ENCODE measurements at regions not wholly inside any gene's neighbourhood (a gene's known extent, or its start where the extent isn't known, plus 50 kb on each side); places are given as distances from the start of the nearest gene placed in this dataset.

DNA sequence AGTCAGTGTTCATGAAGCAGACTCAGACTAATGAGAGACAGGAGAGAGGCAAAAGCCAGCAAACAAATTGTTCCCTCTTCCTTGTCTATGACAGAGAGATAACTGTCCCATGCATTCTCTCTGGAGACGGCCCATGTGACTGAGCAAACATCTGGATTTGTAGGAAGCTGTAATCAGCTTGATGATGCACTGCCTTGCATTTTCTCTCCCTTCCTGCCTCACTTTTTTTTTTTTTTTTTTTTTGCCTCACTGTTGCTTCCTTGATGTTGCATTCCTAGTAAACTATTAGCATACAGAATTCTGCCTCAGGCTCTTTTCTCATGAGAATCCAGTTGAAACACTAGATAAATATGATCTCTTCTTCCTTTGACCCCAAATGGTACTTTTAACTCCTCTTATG lies 134.5 kb downstream of the HHIPL2 start:
- Histone ChIP-seq H3K79me2 (ENCODE audit: insufficient read depth) (no peaks in the 10 kb centered on the region), H3K9ac (no peak overlapping the region), H3K27me3 (ENCODE audit: insufficient read depth) (no peaks in the 10 kb centered on the region), H4K20me1 (ENCODE audit: insufficient read depth) (no peaks in the 10 kb centered on the region), H3K4me3 (ENCODE audit: low read depth in 2 of 2, low read length in 1 of 2) (no peak overlapping the region), H2AFZ (ENCODE audit: low read depth) (no peak overlapping the region), H3K9me2 (no peaks in the 10 kb centered on the region), H3K4me1 (ENCODE audit: control insufficient read depth in 1 of 2, insufficient read depth in 2 of 2, low read depth in 1 of 2, low read length in 1 of 2) (no peaks in the 10 kb centered on the region), H3K9me3 (no peaks in the 10 kb centered on the region), H3K36me3 (replicated peaks in 1 of 2; ENCODE audit: control insufficient read depth in 1 of 2, insufficient read depth in 2 of 2, low read length in 1 of 2) (no peaks in the 10 kb centered on the region), H3K4me2 (no peak overlapping the region), H3K27ac (ENCODE audit: low read depth in 2 of 2, low read length in 1 of 2) (no peak overlapping the region), H3F3A (replicated peaks; ENCODE audit: insufficient read depth) (no peaks in the 10 kb centered on the region)
- POLR2A ChIA-PET: no interaction called here
- DNase-seq: peak; percentile 9
- TF ChIP-seq, protein P1, sequence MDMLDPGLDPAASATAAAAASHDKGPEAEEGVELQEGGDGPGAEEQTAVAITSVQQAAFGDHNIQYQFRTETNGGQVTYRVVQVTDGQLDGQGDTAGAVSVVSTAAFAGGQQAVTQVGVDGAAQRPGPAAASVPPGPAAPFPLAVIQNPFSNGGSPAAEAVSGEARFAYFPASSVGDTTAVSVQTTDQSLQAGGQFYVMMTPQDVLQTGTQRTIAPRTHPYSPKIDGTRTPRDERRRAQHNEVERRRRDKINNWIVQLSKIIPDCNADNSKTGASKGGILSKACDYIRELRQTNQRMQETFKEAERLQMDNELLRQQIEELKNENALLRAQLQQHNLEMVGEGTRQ (IDR thresholded peaks at IDR 0.05; ENCODE audit: borderline replicate concordance, low read depth, low read length): no peak
- TF ChIP-seq TEAD4 (IDR thresholded peaks at IDR 0.05; ENCODE audit: borderline replicate concordance, insufficient read depth): no peak
- TF ChIP-seq, protein P2, sequence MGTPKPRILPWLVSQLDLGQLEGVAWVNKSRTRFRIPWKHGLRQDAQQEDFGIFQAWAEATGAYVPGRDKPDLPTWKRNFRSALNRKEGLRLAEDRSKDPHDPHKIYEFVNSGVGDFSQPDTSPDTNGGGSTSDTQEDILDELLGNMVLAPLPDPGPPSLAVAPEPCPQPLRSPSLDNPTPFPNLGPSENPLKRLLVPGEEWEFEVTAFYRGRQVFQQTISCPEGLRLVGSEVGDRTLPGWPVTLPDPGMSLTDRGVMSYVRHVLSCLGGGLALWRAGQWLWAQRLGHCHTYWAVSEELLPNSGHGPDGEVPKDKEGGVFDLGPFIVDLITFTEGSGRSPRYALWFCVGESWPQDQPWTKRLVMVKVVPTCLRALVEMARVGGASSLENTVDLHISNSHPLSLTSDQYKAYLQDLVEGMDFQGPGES (IDR thresholded peaks at IDR 0.05; ENCODE audit: low read depth, low read length): no peak
- no peak for TF ChIP-seq NRF1 (IDR thresholded peaks at IDR 0.05; ENCODE audit: low read depth, low read length)
- no peak for TF ChIP-seq FOXJ3 (CRISPR knock-in tag; IDR thresholded peaks at IDR 0.05)
- TF ChIP-seq GABPA (IDR thresholded peaks at IDR 0.05; ENCODE audit: low read depth): no peak
- TF ChIP-seq, protein P3, sequence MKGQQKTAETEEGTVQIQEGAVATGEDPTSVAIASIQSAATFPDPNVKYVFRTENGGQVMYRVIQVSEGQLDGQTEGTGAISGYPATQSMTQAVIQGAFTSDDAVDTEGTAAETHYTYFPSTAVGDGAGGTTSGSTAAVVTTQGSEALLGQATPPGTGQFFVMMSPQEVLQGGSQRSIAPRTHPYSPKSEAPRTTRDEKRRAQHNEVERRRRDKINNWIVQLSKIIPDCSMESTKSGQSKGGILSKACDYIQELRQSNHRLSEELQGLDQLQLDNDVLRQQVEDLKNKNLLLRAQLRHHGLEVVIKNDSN (IDR thresholded peaks at IDR 0.05; ENCODE audit: borderline replicate concordance, low read depth): no peak
- TF ChIP-seq SMC3 (IDR thresholded peaks at IDR 0.05; ENCODE audit: low read depth, low read length): no peak
- TF ChIP-seq EP300 (IDR thresholded peaks at IDR 0.05; ENCODE audit: borderline replicate concordance in 1 of 2, low read depth in 1 of 2, low read length in 1 of 2): no peak
- TF ChIP-seq, protein P4, sequence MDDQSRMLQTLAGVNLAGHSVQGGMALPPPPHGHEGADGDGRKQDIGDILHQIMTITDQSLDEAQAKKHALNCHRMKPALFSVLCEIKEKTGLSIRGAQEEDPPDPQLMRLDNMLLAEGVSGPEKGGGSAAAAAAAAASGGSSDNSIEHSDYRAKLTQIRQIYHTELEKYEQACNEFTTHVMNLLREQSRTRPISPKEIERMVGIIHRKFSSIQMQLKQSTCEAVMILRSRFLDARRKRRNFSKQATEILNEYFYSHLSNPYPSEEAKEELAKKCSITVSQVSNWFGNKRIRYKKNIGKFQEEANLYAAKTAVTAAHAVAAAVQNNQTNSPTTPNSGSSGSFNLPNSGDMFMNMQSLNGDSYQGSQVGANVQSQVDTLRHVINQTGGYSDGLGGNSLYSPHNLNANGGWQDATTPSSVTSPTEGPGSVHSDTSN (IDR thresholded peaks at IDR 0.05): no peak
- TF ChIP-seq POLR2AphosphoS5 (IDR thresholded peaks at IDR 0.05; ENCODE audit: low read depth, low read length): no peak
- TF ChIP-seq RXRA (IDR thresholded peaks at IDR 0.05; ENCODE audit: borderline replicate concordance, low read depth): no peak
- TF ChIP-seq MEF2A (IDR thresholded peaks at IDR 0.05; ENCODE audit: borderline replicate concordance, low read depth): no peak
- TF ChIP-seq YY1 (IDR thresholded peaks at IDR 0.05; ENCODE audit: low read depth): no peak
- TF ChIP-seq, protein P5, sequence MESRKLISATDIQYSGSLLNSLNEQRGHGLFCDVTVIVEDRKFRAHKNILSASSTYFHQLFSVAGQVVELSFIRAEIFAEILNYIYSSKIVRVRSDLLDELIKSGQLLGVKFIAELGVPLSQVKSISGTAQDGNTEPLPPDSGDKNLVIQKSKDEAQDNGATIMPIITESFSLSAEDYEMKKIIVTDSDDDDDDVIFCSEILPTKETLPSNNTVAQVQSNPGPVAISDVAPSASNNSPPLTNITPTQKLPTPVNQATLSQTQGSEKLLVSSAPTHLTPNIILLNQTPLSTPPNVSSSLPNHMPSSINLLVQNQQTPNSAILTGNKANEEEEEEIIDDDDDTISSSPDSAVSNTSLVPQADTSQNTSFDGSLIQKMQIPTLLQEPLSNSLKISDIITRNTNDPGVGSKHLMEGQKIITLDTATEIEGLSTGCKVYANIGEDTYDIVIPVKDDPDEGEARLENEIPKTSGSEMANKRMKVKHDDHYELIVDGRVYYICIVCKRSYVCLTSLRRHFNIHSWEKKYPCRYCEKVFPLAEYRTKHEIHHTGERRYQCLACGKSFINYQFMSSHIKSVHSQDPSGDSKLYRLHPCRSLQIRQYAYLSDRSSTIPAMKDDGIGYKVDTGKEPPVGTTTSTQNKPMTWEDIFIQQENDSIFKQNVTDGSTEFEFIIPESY (IDR thresholded peaks at IDR 0.05; ENCODE audit: borderline replicate concordance, low read depth): no peak
- no peak for TF ChIP-seq ELF1 (IDR thresholded peaks at IDR 0.05)
- TF ChIP-seq, protein P6, sequence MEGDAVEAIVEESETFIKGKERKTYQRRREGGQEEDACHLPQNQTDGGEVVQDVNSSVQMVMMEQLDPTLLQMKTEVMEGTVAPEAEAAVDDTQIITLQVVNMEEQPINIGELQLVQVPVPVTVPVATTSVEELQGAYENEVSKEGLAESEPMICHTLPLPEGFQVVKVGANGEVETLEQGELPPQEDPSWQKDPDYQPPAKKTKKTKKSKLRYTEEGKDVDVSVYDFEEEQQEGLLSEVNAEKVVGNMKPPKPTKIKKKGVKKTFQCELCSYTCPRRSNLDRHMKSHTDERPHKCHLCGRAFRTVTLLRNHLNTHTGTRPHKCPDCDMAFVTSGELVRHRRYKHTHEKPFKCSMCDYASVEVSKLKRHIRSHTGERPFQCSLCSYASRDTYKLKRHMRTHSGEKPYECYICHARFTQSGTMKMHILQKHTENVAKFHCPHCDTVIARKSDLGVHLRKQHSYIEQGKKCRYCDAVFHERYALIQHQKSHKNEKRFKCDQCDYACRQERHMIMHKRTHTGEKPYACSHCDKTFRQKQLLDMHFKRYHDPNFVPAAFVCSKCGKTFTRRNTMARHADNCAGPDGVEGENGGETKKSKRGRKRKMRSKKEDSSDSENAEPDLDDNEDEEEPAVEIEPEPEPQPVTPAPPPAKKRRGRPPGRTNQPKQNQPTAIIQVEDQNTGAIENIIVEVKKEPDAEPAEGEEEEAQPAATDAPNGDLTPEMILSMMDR (IDR thresholded peaks at IDR 0.05): no peak
- TF ChIP-seq RFX5 (IDR thresholded peaks at IDR 0.05; ENCODE audit: low read length): no peak
- TF ChIP-seq TCF12 (IDR thresholded peaks at IDR 0.05): no peak
- no peak for TF ChIP-seq RAD21 (IDR thresholded peaks at IDR 0.05; ENCODE audit: low read length)
- CTCF ChIA-PET: interaction anchor here (1.2 kb wide), 1 partner anchor 41 kb away, joined by 5 read pairs; no protein-coding TSS in a partner anchor
- WGBS (ENCODE audit: low lambda C conversion rate): 6% methylated on average over 1 of the region's 1 CpG
